ENCODE measurements at regions not wholly inside any gene's neighbourhood (a gene's known extent, or its start where the extent isn't known, plus 50 kb on each side); places are given as distances from the start of the nearest gene placed in this dataset.
"Not testable (repeated sequence)": the region's sequence is repeated elsewhere in the genome, so short reads cannot be mapped to it uniquely, and the experiment has no call there.

DNA sequence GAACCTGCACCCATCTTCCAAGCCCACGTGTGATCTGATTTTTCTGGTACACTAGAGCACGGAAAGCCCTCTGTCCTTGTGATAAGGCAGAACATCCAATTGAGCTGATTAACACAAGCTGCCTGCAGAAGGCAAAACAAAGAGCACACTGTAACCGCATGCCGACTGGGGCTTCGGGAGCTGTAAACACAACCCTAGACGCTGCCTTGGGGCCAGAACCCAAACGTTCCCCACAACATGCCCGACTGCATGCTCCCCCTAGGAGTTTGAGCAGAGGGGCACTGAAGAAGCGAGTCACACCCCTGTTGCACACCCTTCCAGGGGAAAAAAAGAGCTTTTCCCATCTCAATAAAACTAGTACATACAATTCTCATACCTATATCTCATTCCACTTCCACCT is 470.7 kb downstream of the HTR1B start:
- Mint-ChIP-seq H3K9me3 (no peaks in the 10 kb centered on the region), H3K27me3 (ENCODE audit: insufficient read depth) (peaks cover 12% of the 10 kb centered on the region), H3K4me3 (no peak overlapping the region), H3K4me1 (ENCODE audit: low read depth) (no peaks in the 10 kb centered on the region), H3K27ac (no peak overlapping the region), H3K36me3 (ENCODE audit: low read depth) (no peaks in the 10 kb centered on the region)
- DNase-seq: no peak
- TF ChIP-seq CTCF (IDR thresholded peaks at IDR 0.05): no peak

DNA sequence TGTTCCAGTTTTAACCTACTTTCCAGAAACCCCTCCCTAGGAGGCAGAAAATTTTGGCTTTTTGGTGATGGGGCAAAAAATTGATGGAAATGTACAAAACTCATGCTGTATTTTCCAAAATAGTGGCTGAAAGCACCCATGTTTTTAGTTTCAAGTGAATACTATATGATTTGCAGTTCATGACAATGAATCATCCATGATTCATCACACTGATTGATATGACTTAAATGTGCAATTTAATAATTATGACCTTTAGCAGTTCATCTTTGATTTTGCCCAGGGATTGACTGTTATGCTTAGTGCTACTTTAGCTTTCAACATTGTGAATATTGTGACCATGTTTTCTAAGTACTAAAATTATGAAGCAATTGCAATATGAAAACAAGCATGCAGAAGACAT is 478.7 kb downstream of the HTR1B start:
- DNase-seq: no peak
- TF ChIP-seq CTCF (IDR thresholded peaks at IDR 0.05): no peak

DNA sequence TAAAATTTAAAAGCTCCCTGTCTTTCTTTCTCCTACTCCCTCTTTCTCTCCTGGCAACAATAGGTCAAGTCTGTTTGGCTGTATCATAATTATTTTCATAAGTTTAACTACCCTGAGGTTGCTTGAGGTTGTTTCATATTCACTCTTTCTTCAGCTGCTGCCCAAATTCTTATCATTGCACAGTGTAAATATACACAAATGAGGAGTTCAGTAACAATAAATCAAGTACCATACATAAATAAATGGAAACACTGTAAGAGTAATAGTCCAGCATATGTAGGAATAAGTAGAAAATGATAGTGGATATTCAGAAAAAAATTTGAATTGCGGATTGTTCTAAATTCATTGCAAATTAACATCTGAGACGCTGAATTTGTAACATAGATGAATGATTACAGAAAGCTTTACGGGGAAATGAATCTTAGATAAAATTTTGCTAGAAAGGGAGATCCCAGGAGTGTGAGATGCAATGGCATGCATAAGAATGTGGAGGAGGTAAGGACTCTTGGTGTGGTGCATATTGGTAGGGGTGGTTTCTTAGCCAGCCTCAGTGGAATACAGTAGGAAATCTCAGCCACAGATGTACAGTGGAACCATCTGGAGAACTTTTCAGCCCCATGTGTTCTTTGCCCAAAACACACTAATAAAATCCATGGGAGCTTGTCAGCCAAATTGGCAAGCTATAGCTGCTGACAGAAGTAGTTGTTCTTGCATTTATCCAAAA is 480.7 kb downstream of the HTR1B start:
- no peak for TF ChIP-seq CTCF (IDR thresholded peaks at IDR 0.05)
- no peak overlapping the region for H3K27ac Mint-ChIP-seq
- no peaks in the 10 kb centered on the region for H3K36me3 Mint-ChIP-seq (ENCODE audit: low read depth)
- no peaks in the 10 kb centered on the region for H3K9me3 Mint-ChIP-seq
- H3K4me1 Mint-ChIP-seq (ENCODE audit: low read depth): no peaks in the 10 kb centered on the region
- no peak overlapping the region for H3K4me3 Mint-ChIP-seq
- no peak for DNase-seq
- H3K27me3 Mint-ChIP-seq (ENCODE audit: insufficient read depth): peaks cover 3% of the 10 kb centered on the region; the same call in 1 of the 2 replicates

More for the DNA sequence above, 478.7 kb downstream of the HTR1B start:
- Mint-ChIP-seq H3K27me3 (ENCODE audit: insufficient read depth) (peaks cover 14% of the 10 kb centered on the region), H3K9me3 (no peaks in the 10 kb centered on the region), H3K4me1 (ENCODE audit: low read depth) (no peaks in the 10 kb centered on the region), H3K36me3 (ENCODE audit: low read depth) (no peaks in the 10 kb centered on the region), H3K4me3 (no peak overlapping the region), H3K27ac (no peak overlapping the region)

- no peak overlapping the region for H3K27ac Mint-ChIP-seq
- no peaks in the 10 kb centered on the region for H3K36me3 Mint-ChIP-seq (ENCODE audit: low read depth)
- H3K4me1 Mint-ChIP-seq (ENCODE audit: low read depth): no peaks in the 10 kb centered on the region
Measured at GRCh38 chr6:76972474-76972873, 490.8 kb downstream of the HTR1B start.

GRCh38 chr6:76959177-76959576 is 504.1 kb downstream of the HTR1B start:
- not testable (repeated sequence) for H3K27ac Mint-ChIP-seq; H3K4me3 Mint-ChIP-seq; H3K36me3 Mint-ChIP-seq (ENCODE audit: low read depth); H3K27me3 Mint-ChIP-seq (ENCODE audit: insufficient read depth); H3K4me1 Mint-ChIP-seq (ENCODE audit: low read depth); DNase-seq
- H3K9me3 Mint-ChIP-seq: peaks cover 11% of the 10 kb centered on the region

More at GRCh38 chr6:76972474-76972873, 490.8 kb downstream of the HTR1B start:
- no peak overlapping the region for H3K4me3 Mint-ChIP-seq
- DNase-seq: no peak
- H3K27me3 Mint-ChIP-seq (ENCODE audit: insufficient read depth): no peaks in the 10 kb centered on the region
- no peak for TF ChIP-seq CTCF (IDR thresholded peaks at IDR 0.05)
- H3K9me3 Mint-ChIP-seq: no peaks in the 10 kb centered on the region; the same call in 1 of the 2 replicates

GRCh38 chr6:76942203-76942966 is 520.9 kb downstream of the HTR1B start:
- H3K36me3 Mint-ChIP-seq (ENCODE audit: low read depth): no peaks in the 10 kb centered on the region
- no peak for DNase-seq
- no peak for TF ChIP-seq CTCF (IDR thresholded peaks at IDR 0.05)
- no peaks in the 10 kb centered on the region for H3K4me1 Mint-ChIP-seq (ENCODE audit: low read depth)
- no peaks in the 10 kb centered on the region for H3K27me3 Mint-ChIP-seq (ENCODE audit: insufficient read depth)
- H3K9me3 Mint-ChIP-seq: no peaks in the 10 kb centered on the region; the same call in 1 of the 2 replicates
- H3K27ac Mint-ChIP-seq: no peak overlapping the region
- H3K4me3 Mint-ChIP-seq: no peak overlapping the region
